Esophagus mucosa (tissue), 1 donor: ENCODE measurements at regions not wholly inside any gene's neighbourhood (a gene's known extent, or its start where the extent isn't known, plus 50 kb on each side); places are given as distances from the start of the nearest gene placed in this dataset.
"Not testable (repeated sequence)": the region's sequence is repeated elsewhere in the genome, so short reads cannot be mapped to it uniquely, and the experiment has no call there.

Experiments used
- ATAC-seq: fragments of 200-7000 bp; cut with Tn5 transposase; one replicate; pipeline ENCODE4 v1.9.1; 2020
- donor health status: DM: yes; HTN: yes; CAD: no.

- not testable (repeated sequence) for ATAC-seq
These were observed 65.6 kb upstream of the CLEC6A start for GRCh38 chr12:8390001-8390777.

GRCh38 chr12:8396225-8397071 lies 59.3 kb upstream of the CLEC6A start:
- peak; percentile 81 for ATAC-seq

GRCh38 chr12:8397378-8397777 lies 58.4 kb upstream of the CLEC6A start:
- not testable (repeated sequence) for ATAC-seq

- not testable (repeated sequence) for ATAC-seq
These were observed 56.2 kb upstream of the CLEC6A start for GRCh38 chr12:8399496-8400034.

GRCh38 chr12:8403834-8404233 lies 51.9 kb upstream of the CLEC6A start:
- ATAC-seq: not testable (repeated sequence)

- ATAC-seq: not testable (repeated sequence)
These were observed 51.4 kb upstream of the CLEC6A start for GRCh38 chr12:8404341-8404740.
